GM12878 (cell line): ENCODE measurements at regions not wholly inside any gene's neighbourhood (a gene's known extent, or its start where the extent isn't known, plus 50 kb on each side); places are given as distances from the start of the nearest gene placed in this dataset.

Source experiments
- ATAC-seq: fragments of 200-7000 bp; cut with Tn5 transposase; 3 replicates; pipeline ENCODE4 v1.9.1; 2020; ENCODE audit warnings: mild to moderate bottlenecking, moderate library complexity
- BruUV-seq: library from RNA; stranded (reverse); fragments of 400-500 nt; replicated peaks from 2 replicates; lab custom pipeline; 2021; lab: Mats Ljungman, UMichigan
- CTCF ChIA-PET: fragments of 300-600 bp; sonication (Branson Sonifier 250); formaldehyde crosslinking; extraction: SDS; loops from one replicate; lab custom pipeline; 2021; ENCODE audit warnings: inconsistent platforms; lab: Yijun Ruan, JAX
- POLR2A ChIA-PET: fragments of 350-600 bp; formaldehyde crosslinking; extraction: SDS; loops from one replicate; lab custom pipeline; 2021; ENCODE audit warnings: inconsistent platforms; lab: Charles Lee
- RAD21 ChIA-PET: fragments of 300-600 bp; sonication (Branson Sonifier 250); formaldehyde crosslinking; loops from one replicate; lab custom pipeline; 2023; ENCODE audit warnings: antibody characterized with exemption; ENCODE audit not compliant: unreplicated experiment; lab: Charles Lee
- SMC1A ChIA-PET: fragments of 300-600 bp; sonication (Branson Sonifier 250); formaldehyde crosslinking; loops from one replicate; lab custom pipeline; 2023; ENCODE audit not compliant: unreplicated experiment, uncharacterized antibody; lab: Charles Lee
- DNase-seq: peaks from one replicate; pipeline ENCODE4 v3.0.0-alpha.2; 2011; ENCODE audit warnings: low read depth, low spot score
- FAIRE-seq: peaks from 3 replicates; lab custom pipeline; 2011; peaks lifted over from hg19 to GRCh38; lab: Jason Lieb, UNC
- H2AFZ ChIP-seq: 2 replicates; pipeline ENCODE4 v1.6.0; 2011; ENCODE audit warnings: low read depth, low read length, control low read depth; ENCODE audit not compliant: control insufficient read depth
- H3K27ac ChIP-seq: 2 replicates; pipeline ENCODE4 v1.5.1; 2011; ENCODE audit warnings: control low read depth; ENCODE audit not compliant: control insufficient read depth, insufficient read depth
- H3K27me3 ChIP-seq, 2 experiments: replicated peaks in 1 of 2; 2 replicates each; pipeline versions ENCODE4 v1.6.0 to v1.6.1; 2011; ENCODE audit warnings: low read length in 1 of 2; ENCODE audit not compliant: control insufficient read depth in 2 of 2, insufficient read depth in 2 of 2
- H3K36me3 ChIP-seq, 2 experiments: 2 replicates each; pipeline ENCODE4 v1.5.1; 2011; ENCODE audit warnings: low read length in 1 of 2; ENCODE audit not compliant: control insufficient read depth in 2 of 2, insufficient read depth in 2 of 2
- H3K4me1 ChIP-seq: 2 replicates; pipeline ENCODE4 v1.6.1; 2011; ENCODE audit warnings: mild to moderate bottlenecking, low read length, moderate library complexity, mixed read lengths; ENCODE audit not compliant: control insufficient read depth, insufficient read depth
- H3K4me2 ChIP-seq: 2 replicates; pipeline ENCODE4 v1.6.0; 2011; ENCODE audit warnings: control low read depth; ENCODE audit not compliant: control insufficient read depth, insufficient read depth
- H3K4me3 ChIP-seq: fragments of 200-600 bp; sonication (generic); 2 replicates; pipeline ENCODE4 v1.5.1; 2016
- H3K79me2 ChIP-seq: 2 replicates; pipeline ENCODE4 v1.6.0; 2011; ENCODE audit warnings: low read length; ENCODE audit not compliant: control insufficient read depth, insufficient read depth
- H3K9ac ChIP-seq: 2 replicates; pipeline ENCODE4 v1.8.0; 2011; ENCODE audit warnings: low read length, control low read depth, mixed read lengths; ENCODE audit not compliant: control insufficient read depth, insufficient read depth
- H3K9me3 ChIP-seq: replicated peaks from 3 replicates; pipeline ENCODE4 v1.5.1; 2011; ENCODE audit warnings: mild to moderate bottlenecking, low read length; ENCODE audit not compliant: control insufficient read depth, insufficient read depth
- H4K20me1 ChIP-seq: 2 replicates; pipeline ENCODE4 v1.6.0; 2011; ENCODE audit not compliant: control insufficient read depth, insufficient read depth
- BCL11A ChIP-seq: IDR thresholded peaks from 2 replicates; pipeline ENCODE4 v1.6.1; 2011; ENCODE audit warnings: low read depth, low read length
- BHLHE40 ChIP-seq, 2 experiments: fragments of 450-650 bp in 1 of 2; IDR thresholded peaks; 2 replicates each; pipeline ENCODE4 v1.6.1; 2011 to 2017; ENCODE audit warnings: low read depth in 2 of 2, borderline replicate concordance in 1 of 2, improper control_type of control experiment in 1 of 2, low read length in 1 of 2, mild to moderate bottlenecking in 1 of 2
- BRCA1 ChIP-seq: IDR thresholded peaks from 2 replicates; pipeline ENCODE4 v1.6.1; 2011; ENCODE audit warnings: low read depth, low read length, improper control_type of control experiment
- CEBPB ChIP-seq, 2 experiments: fragments of 150-350 bp in 1 of 2; IDR thresholded peaks; 2 replicates each; pipeline ENCODE4 v1.6.1; 2012 to 2014; ENCODE audit warnings: low read depth in 2 of 2, low read length in 2 of 2, borderline replicate concordance in 1 of 2, inconsistent platforms in 1 of 2
- CHD1 ChIP-seq: IDR thresholded peaks from 2 replicates; pipeline ENCODE4 v1.6.1; 2012; ENCODE audit warnings: low read depth, low read length, improper control_type of control experiment
- JUND ChIP-seq: IDR thresholded peaks from 2 replicates; pipeline ENCODE4 v1.6.1; 2012; ENCODE audit warnings: low read depth, mild to moderate bottlenecking, low read length, improper control_type of control experiment, moderate library complexity
- NFYA ChIP-seq: IDR thresholded peaks from 2 replicates; pipeline ENCODE4 v1.6.1; 2011; ENCODE audit warnings: low read depth, mild to moderate bottlenecking, low read length, improper control_type of control experiment, borderline replicate concordance
- NR2C2 ChIP-seq: IDR thresholded peaks from 2 replicates; pipeline ENCODE4 v1.6.1; 2011; ENCODE audit warnings: borderline replicate concordance, low read depth; ENCODE audit not compliant: control insufficient read depth, insufficient read length
- POU2F2 ChIP-seq: IDR thresholded peaks from 3 replicates; pipeline ENCODE4 v1.6.1; 2011; ENCODE audit warnings: low read depth, mild to moderate bottlenecking, low read length, borderline replicate concordance
- RAD21 ChIP-seq: IDR thresholded peaks from 2 replicates; pipeline ENCODE4 v1.6.1; 2011; ENCODE audit warnings: mild to moderate bottlenecking, low read depth, low read length, moderate library complexity; ENCODE audit not compliant: insufficient read depth
- RAD51 ChIP-seq: fragments of 450-650 bp; IDR thresholded peaks from 2 replicates; pipeline ENCODE4 v1.6.1; 2016; ENCODE audit warnings: moderate library complexity, mild to moderate bottlenecking, inconsistent platforms
- RBBP5 ChIP-seq: fragments of 200-600 bp; sonication (generic); conservative IDR thresholded peaks from 2 replicates; pipeline ENCODE4 v1.6.1; 2016
- TCF3 ChIP-seq: IDR thresholded peaks from 2 replicates; pipeline ENCODE4 v1.6.1; 2012; ENCODE audit warnings: low read depth, mild to moderate bottlenecking, low read length, borderline replicate concordance; ENCODE audit not compliant: insufficient read depth
- WGBS: methylation state at CpG from one replicate; pipeline ENCODE4 v1.1.6; 2016; ENCODE audit warnings: low lambda C conversion rate; ENCODE audit not compliant: insufficient replicate concordance, insufficient coverage; ENCODE audit errors: missing lambda C conversion rate; 5-methylcytosine and 5-hydroxymethylcytosine counted together
- in situ Hi-C: fragments of 300-500 bp; cut with MboI; formaldehyde crosslinking; loops from 9 replicates; pipeline ENCODE4 v1.14.3; 2018; ENCODE audit warnings: mixed read lengths
- intact Hi-C: fragments of 100-400 bp; cut with micrococcal nuclease; formaldehyde crosslinking; loops from one replicate; pipeline ENCODE4 v1.14.2; 2022; ENCODE audit not compliant: unreplicated experiment

DNA sequence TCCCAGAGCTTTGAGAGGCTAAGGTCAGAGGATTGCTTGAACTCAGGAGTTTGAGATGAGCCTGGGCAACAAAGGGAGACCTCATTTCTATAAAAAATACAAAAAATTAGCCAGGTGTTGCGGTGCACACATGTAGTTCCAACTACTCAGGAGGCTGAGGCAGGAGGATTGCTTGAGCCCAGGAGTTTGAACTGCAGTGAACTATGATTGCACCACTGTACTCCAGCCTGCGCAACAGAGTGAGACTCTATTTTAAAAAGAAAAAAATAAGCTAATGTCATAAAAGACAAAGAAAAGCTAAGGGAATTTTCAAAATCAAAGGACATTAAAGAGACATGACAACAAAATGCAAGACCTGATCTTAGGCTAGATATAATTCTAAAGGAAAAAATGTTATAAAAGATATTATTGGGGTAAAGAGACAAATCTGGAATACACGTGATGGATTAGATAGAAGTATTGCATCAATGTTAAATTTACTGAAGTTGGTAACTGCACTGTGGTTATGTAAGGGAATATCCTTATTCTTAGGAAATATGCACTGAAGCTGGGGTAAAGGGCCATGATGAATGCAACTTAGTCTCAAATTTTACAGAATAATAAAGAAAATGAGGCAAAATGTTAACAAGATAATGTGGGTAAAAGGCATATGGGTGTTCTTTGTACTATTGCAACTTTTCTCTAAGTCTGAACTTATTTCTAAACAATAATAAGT lies 75.2 kb downstream of the SPRY1 start:
- Histone ChIP-seq H3K9me3 (no peaks in the 10 kb centered on the region), H2AFZ (no peak overlapping the region), H3K27me3 (peaks cover 0 to 2% of the 10 kb centered on the region in 2 experiments; a peak in 2 of 4 replicates), H3K4me3 (no peak overlapping the region), H3K79me2 (no peaks in the 10 kb centered on the region), H4K20me1 (no peaks in the 10 kb centered on the region), H3K36me3 (no peaks in the 10 kb centered on the region), H3K9ac (no peak overlapping the region), H3K4me2 (no peak overlapping the region), H3K27ac (no peak overlapping the region), H3K4me1 (no peaks in the 10 kb centered on the region)
- ATAC-seq (no peak), DNase-seq (no peak), FAIRE-seq (no peak)
- intact Hi-C loops (no loop called here), in situ Hi-C loops (no loop called here)
- ChIA-PET SMC1A (interaction anchor here (1.3 to 1.7 kb wide), 2 partner anchors 23 to 191 kb away, joined by 3 read pairs; no protein-coding TSS in a partner anchor), POLR2A (no interaction called here), CTCF (interaction anchor here (0.9 to 1.6 kb wide), 2 partner anchors 73 to 92 kb away, joined by 4 read pairs; no protein-coding TSS in a partner anchor), RAD21 (no interaction called here)
- TF ChIP-seq RAD51 = no peak
- no peak for TF ChIP-seq NR2C2
- TF ChIP-seq TCF3 = no peak
- TF ChIP-seq RAD21 = no peak
- TF ChIP-seq JUND = no peak
- no peak for TF ChIP-seq NFYA
- TF ChIP-seq RBBP5 = no peak
- TF ChIP-seq BRCA1 = no peak
- TF ChIP-seq BHLHE40 (IDR thresholded peaks at IDR 0.05; ENCODE audit: borderline replicate concordance in 1 of 2, low read depth in 2 of 2, low read length in 1 of 2) = no peak
- no peak for TF ChIP-seq CHD1
- no peak for TF ChIP-seq POU2F2
- TF ChIP-seq BCL11A = no peak
- TF ChIP-seq CEBPB (IDR thresholded peaks at IDR 0.05; ENCODE audit: borderline replicate concordance in 1 of 2, low read depth in 2 of 2, low read length in 2 of 2) = no peak
- WGBS = 35% methylated on average over 3 of the region's 3 CpGs
- no TSS peak for BruUV-seq
